Mucosa of rectum (tissue), 2 donors: ENCODE measurements at regions not wholly inside any gene's neighbourhood (a gene's known extent, or its start where the extent isn't known, plus 50 kb on each side); places are given as distances from the start of the nearest gene placed in this dataset.

Source experiments
- H3K27ac ChIP-seq, 2 donors: one replicate each; pipeline ENCODE4 v1.7.0; 2013; ENCODE audit warnings: inconsistent platforms in 2 of 2, low read depth in 2 of 2, low read length in 2 of 2
- H3K27me3 ChIP-seq, 2 donors: one replicate each; pipeline ENCODE4 v1.7.0; 2013; ENCODE audit warnings: low read length in 2 of 2; ENCODE audit not compliant: control insufficient read depth in 2 of 2, insufficient read depth in 2 of 2
- H3K36me3 ChIP-seq, 2 donors: one replicate each; pipeline ENCODE4 v1.7.0; 2013; ENCODE audit warnings: low read length in 2 of 2; ENCODE audit not compliant: control insufficient read depth in 2 of 2, insufficient read depth in 2 of 2
- H3K4me1 ChIP-seq, 2 donors: one replicate each; pipeline ENCODE4 v1.7.0; 2013; ENCODE audit warnings: low read length in 2 of 2, mild to moderate bottlenecking in 1 of 2; ENCODE audit not compliant: control insufficient read depth in 2 of 2, insufficient read depth in 2 of 2
- H3K4me3 ChIP-seq, 2 donors: one replicate each; pipeline ENCODE4 v1.7.0; 2013; ENCODE audit warnings: low read length in 2 of 2
- H3K9ac ChIP-seq, 2 donors: one replicate each; pipeline ENCODE4 v1.7.0; 2013; ENCODE audit warnings: low read length in 2 of 2, low read depth in 1 of 2, mild to moderate bottlenecking in 1 of 2
- H3K9me3 ChIP-seq, 2 donors: one replicate each; pipeline ENCODE4 v1.7.0; 2013; ENCODE audit warnings: low read length in 2 of 2; ENCODE audit not compliant: control insufficient read depth in 2 of 2
- donor health status: healthy.
- donor health status: Normal muscosa, but diverticular disease.

DNA sequence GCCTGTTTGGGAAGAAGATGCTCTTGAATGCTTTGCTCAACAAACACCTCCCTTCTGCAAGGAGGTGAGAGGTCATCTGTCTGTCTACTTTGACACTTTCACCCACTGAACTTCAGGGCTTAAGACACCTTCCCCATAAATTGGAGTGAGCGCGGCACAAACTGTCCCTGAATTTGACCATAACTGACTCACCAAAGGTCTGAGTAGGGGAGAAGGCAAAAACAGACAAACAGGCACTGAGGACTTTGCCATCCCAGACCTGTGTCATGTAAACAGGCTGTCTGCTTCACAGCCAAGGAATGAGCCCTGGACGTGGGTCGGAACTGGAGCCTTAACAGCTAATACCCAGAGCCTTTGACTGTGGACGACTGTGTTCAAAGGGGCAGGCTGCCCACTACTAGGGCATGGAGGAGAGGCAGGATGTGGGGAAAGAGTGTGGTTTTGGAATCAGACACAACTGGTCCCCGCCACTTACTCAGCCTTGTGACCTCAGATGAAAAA lies 320.9 kb upstream of the KLF4 start:
- Histone ChIP-seq H3K9me3 (no peaks in the 10 kb centered on the region), H3K27ac (no peak overlapping the region)

GRCh38 chr9:107809871-107810460 lies 320.4 kb upstream of the KLF4 start:
- H3K27ac ChIP-seq: no peak overlapping the region
- no peak overlapping the region for H3K9ac ChIP-seq
- no peaks in the 10 kb centered on the region for H3K36me3 ChIP-seq
- H3K27me3 ChIP-seq: no peaks in the 10 kb centered on the region
- peaks cover 0 to 3% of the 10 kb centered on the region in 2 donors for H3K4me1 ChIP-seq
- no peaks in the 10 kb centered on the region for H3K9me3 ChIP-seq
- no peak overlapping the region for H3K4me3 ChIP-seq

More for the DNA sequence above, 320.9 kb upstream of the KLF4 start:
- Histone ChIP-seq H3K4me1 (peaks cover 0 to 3% of the 10 kb centered on the region in 2 donors), H3K9ac (no peak overlapping the region), H3K36me3 (no peaks in the 10 kb centered on the region), H3K27me3 (no peaks in the 10 kb centered on the region), H3K4me3 (no peak overlapping the region)

DNA sequence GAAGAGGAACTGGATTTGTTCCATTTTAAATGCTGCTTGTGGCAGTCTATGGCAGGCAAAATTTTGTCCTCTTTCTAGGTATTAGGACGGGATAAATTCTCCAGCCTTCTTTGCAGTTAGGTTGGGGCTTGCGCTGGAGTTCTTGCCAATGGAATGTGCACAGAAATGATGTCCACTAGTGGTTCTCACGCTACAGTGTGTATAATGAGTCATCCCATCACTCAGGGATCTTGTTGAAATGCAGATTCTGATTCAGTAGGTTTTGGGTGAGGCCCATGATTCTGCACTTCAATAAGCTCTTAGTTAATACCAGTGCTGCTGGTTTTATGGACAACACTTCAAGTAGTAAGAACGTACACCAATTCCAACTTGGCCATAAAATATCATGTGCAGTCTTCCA lies 317.6 kb upstream of the KLF4 start:
- no peaks in the 10 kb centered on the region for H3K27me3 ChIP-seq
- H3K36me3 ChIP-seq: no peaks in the 10 kb centered on the region
- H3K4me1 ChIP-seq: peaks cover 0 to 3% of the 10 kb centered on the region in 2 donors
- no peak overlapping the region for H3K4me3 ChIP-seq
- H3K9ac ChIP-seq: no peak overlapping the region
- H3K9me3 ChIP-seq: no peaks in the 10 kb centered on the region
- no peak overlapping the region for H3K27ac ChIP-seq

GRCh38 chr9:107805201-107805600 lies 315.6 kb upstream of the KLF4 start:
- no peaks in the 10 kb centered on the region for H3K27me3 ChIP-seq
- no peak overlapping the region for H3K9ac ChIP-seq
- H3K9me3 ChIP-seq: no peaks in the 10 kb centered on the region
- no peaks in the 10 kb centered on the region for H3K36me3 ChIP-seq
- H3K27ac ChIP-seq: no peak overlapping the region
- no peak overlapping the region for H3K4me3 ChIP-seq
- H3K4me1 ChIP-seq: peaks cover 0 to 3% of the 10 kb centered on the region in 2 donors

- no peaks in the 10 kb centered on the region for H3K36me3 ChIP-seq
- no peaks in the 10 kb centered on the region for H3K9me3 ChIP-seq
- peak overlapping the region in 1 of 2 donors; percentile 10 for H3K4me3 ChIP-seq
- H3K27ac ChIP-seq: peak overlapping the region; percentile 74 to 84
- peaks cover 15 to 18% of the 10 kb centered on the region in 2 donors for H3K4me1 ChIP-seq
- H3K27me3 ChIP-seq: no peaks in the 10 kb centered on the region
- H3K9ac ChIP-seq: no peak overlapping the region
Measured at GRCh38 chr9:107794259-107794658, 304.7 kb upstream of the KLF4 start.

DNA sequence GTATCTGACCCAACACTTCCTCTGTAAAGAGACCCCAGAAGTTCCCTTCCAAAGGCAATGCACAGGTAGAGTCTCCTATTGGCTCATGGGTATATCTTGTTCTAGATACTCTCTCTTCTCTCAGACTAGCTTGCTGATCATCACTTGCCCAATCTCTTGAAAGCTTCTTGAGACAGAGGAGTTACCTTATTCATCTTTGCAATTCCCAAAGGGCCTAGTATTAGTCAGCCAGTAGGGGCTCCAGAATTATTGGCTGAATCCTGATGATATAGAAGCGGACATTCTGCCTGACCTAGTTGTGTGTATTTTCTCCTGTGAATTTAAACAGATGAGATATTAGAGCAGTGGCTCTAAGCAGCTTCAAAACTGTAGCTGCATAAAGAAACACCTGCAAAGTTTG lies 304.0 kb upstream of the KLF4 start:
- Histone ChIP-seq H3K27ac (peak overlapping the region; percentile 13 to 54), H3K4me1 (peaks cover 15 to 18% of the 10 kb centered on the region in 2 donors), H3K36me3 (no peaks in the 10 kb centered on the region), H3K4me3 (no peak overlapping the region), H3K9me3 (no peaks in the 10 kb centered on the region), H3K9ac (no peak overlapping the region), H3K27me3 (no peaks in the 10 kb centered on the region)

GRCh38 chr9:107792596-107792995 lies 303.0 kb upstream of the KLF4 start:
- Histone ChIP-seq H3K36me3 (no peaks in the 10 kb centered on the region), H3K9ac (no peak overlapping the region), H3K27ac (no peak overlapping the region), H3K4me1 (peaks cover 15 to 18% of the 10 kb centered on the region in 2 donors), H3K27me3 (no peaks in the 10 kb centered on the region), H3K4me3 (no peak overlapping the region), H3K9me3 (no peaks in the 10 kb centered on the region)

- H3K4me1 ChIP-seq: peaks cover 15 to 18% of the 10 kb centered on the region in 2 donors
- H3K4me3 ChIP-seq: no peak overlapping the region
- no peak overlapping the region for H3K27ac ChIP-seq
- H3K9ac ChIP-seq: no peak overlapping the region
- H3K36me3 ChIP-seq: no peaks in the 10 kb centered on the region
- no peaks in the 10 kb centered on the region for H3K9me3 ChIP-seq
- H3K27me3 ChIP-seq: no peaks in the 10 kb centered on the region
Measured at GRCh38 chr9:107792006-107792405, 302.4 kb upstream of the KLF4 start.

DNA sequence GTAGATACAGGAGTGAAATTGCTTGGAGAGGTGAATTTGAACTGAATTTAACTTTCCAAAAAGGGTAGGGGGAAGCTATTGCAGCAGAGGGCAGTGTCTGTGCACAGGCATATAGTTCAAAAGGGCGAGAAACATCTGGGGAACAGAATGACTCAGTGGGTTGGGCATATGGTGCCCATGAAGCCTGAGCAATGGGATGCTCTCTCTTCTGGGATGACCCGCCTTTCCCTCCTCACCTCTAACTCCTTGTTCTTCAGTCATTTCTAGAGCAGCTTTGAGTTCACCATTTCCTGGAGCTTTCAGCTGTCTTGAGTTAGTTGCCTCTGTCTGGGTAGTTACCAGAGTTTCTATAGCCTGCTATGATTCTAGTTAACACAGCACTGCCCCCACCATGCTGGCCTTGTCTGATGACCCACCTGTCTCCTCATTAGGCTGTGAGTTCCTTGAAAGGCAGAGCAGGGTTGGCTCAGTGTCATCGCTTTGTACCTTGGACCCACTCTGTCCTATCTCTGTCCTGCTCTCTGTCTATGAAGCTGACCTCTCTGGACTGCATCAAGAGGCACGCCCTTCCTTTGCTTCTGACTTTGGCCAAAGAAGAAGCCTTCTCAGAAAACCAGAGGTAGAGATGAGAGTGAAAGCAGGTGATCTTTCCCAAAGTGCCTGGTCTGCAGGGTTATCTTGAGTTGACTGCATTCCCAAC lies 299.6 kb upstream of the KLF4 start:
- Histone ChIP-seq H3K4me3 (no peak overlapping the region), H3K27me3 (no peaks in the 10 kb centered on the region), H3K36me3 (no peaks in the 10 kb centered on the region), H3K9me3 (no peaks in the 10 kb centered on the region), H3K27ac (peak overlapping the region in 1 of 2 donors; percentile 28), H3K9ac (no peak overlapping the region), H3K4me1 (peaks cover 6 to 8% of the 10 kb centered on the region in 2 donors)

DNA sequence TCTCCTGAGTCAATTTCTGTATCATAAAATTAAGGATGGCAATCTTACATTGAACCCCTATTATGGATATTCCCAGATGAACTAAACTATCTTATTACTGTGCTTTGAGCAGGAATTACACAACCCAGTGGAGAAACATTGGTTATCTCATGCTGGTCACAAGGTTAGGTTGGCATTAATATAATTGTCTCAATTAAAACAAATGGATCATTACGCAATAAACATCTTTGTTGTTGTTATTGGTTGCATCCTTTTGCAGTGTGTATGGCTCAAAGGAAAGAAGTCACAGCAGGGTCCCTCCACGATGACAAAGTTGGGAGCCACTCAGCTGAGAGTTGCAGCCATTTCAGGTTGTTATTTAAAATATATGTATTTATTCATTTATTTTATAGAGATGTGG lies 297.0 kb upstream of the KLF4 start:
- no peak overlapping the region for H3K9ac ChIP-seq
- H3K4me1 ChIP-seq: no peaks in the 10 kb centered on the region
- H3K9me3 ChIP-seq: no peaks in the 10 kb centered on the region
- no peaks in the 10 kb centered on the region for H3K27me3 ChIP-seq
- no peaks in the 10 kb centered on the region for H3K36me3 ChIP-seq
- no peak overlapping the region for H3K27ac ChIP-seq
- H3K4me3 ChIP-seq: no peak overlapping the region
